Pancreas (tissue), 10 donors: ENCODE measurements at regions not wholly inside any gene's neighbourhood (a gene's known extent, or its start where the extent isn't known, plus 50 kb on each side); places are given as distances from the start of the nearest gene placed in this dataset.

Source experiments
- ATAC-seq, 4 donors: fragments of 200-7000 bp; cut with Tn5 transposase; one replicate each; pipeline versions ENCODE4 v1.8.0 to v1.9.1; 2020; ENCODE audit warnings: mild to moderate bottlenecking in 4 of 4, moderate library complexity in 4 of 4
- DNase-seq, 6 donors: peaks; one replicate each; pipeline ENCODE4 v3.0.0-alpha.2; 2020
- FAIRE-seq: peaks from 2 replicates; lab custom pipeline; 2012; peaks lifted over from hg19 to GRCh38; lab: Jason Lieb, UNC
- H3K27ac ChIP-seq, 4 donors: fragments of 200-600 bp; sonication (generic); 1 replicate in 3 of 4; 2 replicates in 1 of 4; pipeline versions ENCODE4 v1.5.0 to v1.8.0; 2020
- H3K27me3 ChIP-seq, 4 donors: fragments of 200-600 bp; one replicate each; pipeline ENCODE4 v1.8.0; 2021
- H3K36me3 ChIP-seq, 3 donors: fragments of 200-600 bp; sonication (generic) in 1 of 3; one replicate each; pipeline versions ENCODE4 v1.5.0 to v1.8.0; 2020 to 2021
- H3K4me1 ChIP-seq, 3 donors: fragments of 200-600 bp; one replicate each; pipeline ENCODE4 v1.8.0; 2021
- H3K4me3 ChIP-seq, 4 donors: fragments of 200-600 bp; sonication (generic) in 2 of 4; one replicate each; pipeline versions ENCODE4 v1.5.0 to v1.8.0; 2020 to 2021
- H3K9me3 ChIP-seq, 4 donors: fragments of 200-600 bp; one replicate each; pipeline ENCODE4 v1.8.0; 2021
- WGBS, 2 donors: extraction: QIAGEN DNeasy Blood & Tissue Kit; methylation state at CpG; one replicate each; pipeline ENCODE4 v1.1.7; 2013; 5-methylcytosine and 5-hydroxymethylcytosine counted together
- intact Hi-C, 3 donors: fragments of 100-400 bp; cut with DNase I; formaldehyde crosslinking; loops; one replicate each; pipeline versions ENCODE4 v1.11.1 to v1.14.2; 2022
- TF ChIP-seq, protein P1 (sequence below), 4 donors: fragments of 200-600 bp; sonication (generic) in 3 of 4; IDR thresholded peaks; one replicate each; pipeline versions ENCODE4 v1.5.0 to v1.8.0; 2021; ENCODE audit warnings: antibody characterized with exemption in 4 of 4
- donor health status: healthy with polysubstance abuse.
- donor health status: DM: no; HTN: no; CAD: no; lungs with moderate emphysema.
- donor health status: DM: no; HTN: no; CAD: no.
- donor health status: control.
- donor health status: control.
- donor health status: Bipolar disorder and iron deficiency.
- donor health status: DM: yes; HTN: yes; CAD: no.
- donor health status: DM: no; HTN: no; CAD: no.
- donor health status: DM: no; HTN: no; CAD: no.
- donor health status: DM: yes; HTN: yes; CAD: no.

DNA sequence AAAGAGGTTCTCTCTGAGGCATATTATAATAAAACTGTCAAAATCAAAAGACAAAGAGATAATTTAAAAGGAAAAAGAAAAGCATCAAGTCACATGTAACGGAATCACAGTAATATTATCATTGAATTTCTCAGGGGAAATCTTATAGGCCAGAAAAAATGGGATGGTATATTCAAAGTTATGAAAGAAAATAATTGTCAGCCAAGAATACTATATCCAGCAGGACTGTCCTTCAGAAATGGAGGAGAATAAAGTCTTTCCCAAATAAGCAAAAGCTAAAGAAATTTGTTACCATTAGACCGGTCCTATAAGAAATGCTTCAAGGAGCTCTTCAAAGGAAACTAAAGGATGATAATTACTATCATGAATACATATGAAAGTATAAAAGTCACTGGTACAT, 342.0 kb upstream of the GRAMD2B start:
- FAIRE-seq = no peak
- TF ChIP-seq, protein P1, sequence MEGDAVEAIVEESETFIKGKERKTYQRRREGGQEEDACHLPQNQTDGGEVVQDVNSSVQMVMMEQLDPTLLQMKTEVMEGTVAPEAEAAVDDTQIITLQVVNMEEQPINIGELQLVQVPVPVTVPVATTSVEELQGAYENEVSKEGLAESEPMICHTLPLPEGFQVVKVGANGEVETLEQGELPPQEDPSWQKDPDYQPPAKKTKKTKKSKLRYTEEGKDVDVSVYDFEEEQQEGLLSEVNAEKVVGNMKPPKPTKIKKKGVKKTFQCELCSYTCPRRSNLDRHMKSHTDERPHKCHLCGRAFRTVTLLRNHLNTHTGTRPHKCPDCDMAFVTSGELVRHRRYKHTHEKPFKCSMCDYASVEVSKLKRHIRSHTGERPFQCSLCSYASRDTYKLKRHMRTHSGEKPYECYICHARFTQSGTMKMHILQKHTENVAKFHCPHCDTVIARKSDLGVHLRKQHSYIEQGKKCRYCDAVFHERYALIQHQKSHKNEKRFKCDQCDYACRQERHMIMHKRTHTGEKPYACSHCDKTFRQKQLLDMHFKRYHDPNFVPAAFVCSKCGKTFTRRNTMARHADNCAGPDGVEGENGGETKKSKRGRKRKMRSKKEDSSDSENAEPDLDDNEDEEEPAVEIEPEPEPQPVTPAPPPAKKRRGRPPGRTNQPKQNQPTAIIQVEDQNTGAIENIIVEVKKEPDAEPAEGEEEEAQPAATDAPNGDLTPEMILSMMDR (IDR thresholded peaks at IDR 0.05) = no peak
- WGBS, 2 donors = 96% methylated on average over 2 of the region's 2 CpGs
- no peaks in the 10 kb centered on the region for H3K4me1 ChIP-seq
- intact Hi-C loops = no loop called here
- DNase-seq = no peak
- no peaks in the 10 kb centered on the region for H3K27me3 ChIP-seq
- no peak overlapping the region for H3K27ac ChIP-seq
- no peaks in the 10 kb centered on the region for H3K9me3 ChIP-seq
- no peak for ATAC-seq
- no peaks in the 10 kb centered on the region for H3K36me3 ChIP-seq
- H3K4me3 ChIP-seq = no peak overlapping the region

- TF ChIP-seq, protein P1 (IDR thresholded peaks at IDR 0.05) = no peak
- no peaks in the 10 kb centered on the region for H3K27me3 ChIP-seq
- H3K36me3 ChIP-seq = no peaks in the 10 kb centered on the region
- no peak overlapping the region for H3K27ac ChIP-seq
- 40 to 46% methylated on average over 2 of the region's 2 CpGs for WGBS, 2 donors
- DNase-seq = no peak
- H3K4me1 ChIP-seq = no peaks in the 10 kb centered on the region
- H3K9me3 ChIP-seq = no peaks in the 10 kb centered on the region
- no peak for FAIRE-seq
- ATAC-seq = no peak
- no peak overlapping the region for H3K4me3 ChIP-seq
- intact Hi-C loops = no loop called here
Measured at GRCh38 chr5:126093041-126093440, 330.2 kb upstream of the GRAMD2B start.

DNA sequence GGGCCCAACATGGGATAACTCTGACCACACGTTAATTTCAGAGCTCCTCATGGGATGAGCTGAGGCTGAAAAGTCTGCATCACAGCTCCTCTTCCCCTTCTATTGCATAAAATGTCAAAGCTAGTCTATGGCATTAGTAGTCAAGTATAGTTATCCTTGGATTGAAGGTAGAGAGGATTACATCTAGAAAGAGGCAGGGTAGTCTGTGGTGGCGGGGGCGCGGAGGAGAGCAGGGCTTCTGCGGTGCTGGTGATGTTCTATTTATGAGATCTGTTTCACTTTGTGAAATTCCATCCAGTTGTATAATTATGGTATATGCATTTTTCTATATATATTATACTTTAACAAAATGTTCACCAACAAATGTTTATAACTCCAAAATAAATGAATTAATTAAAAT, 329.5 kb upstream of the GRAMD2B start:
- H3K36me3 ChIP-seq = no peaks in the 10 kb centered on the region
- TF ChIP-seq, protein P1 (IDR thresholded peaks at IDR 0.05) = no peak
- FAIRE-seq (no peak), DNase-seq (no peak), ATAC-seq (no peak)
- H3K27me3 ChIP-seq = no peaks in the 10 kb centered on the region
- intact Hi-C loops = no loop called here
- H3K9me3 ChIP-seq = no peaks in the 10 kb centered on the region
- no peak overlapping the region for H3K4me3 ChIP-seq
- WGBS, 2 donors = 86 to 89% methylated on average over 5 of the region's 5 CpGs
- no peaks in the 10 kb centered on the region for H3K4me1 ChIP-seq
- no peak overlapping the region for H3K27ac ChIP-seq

DNA sequence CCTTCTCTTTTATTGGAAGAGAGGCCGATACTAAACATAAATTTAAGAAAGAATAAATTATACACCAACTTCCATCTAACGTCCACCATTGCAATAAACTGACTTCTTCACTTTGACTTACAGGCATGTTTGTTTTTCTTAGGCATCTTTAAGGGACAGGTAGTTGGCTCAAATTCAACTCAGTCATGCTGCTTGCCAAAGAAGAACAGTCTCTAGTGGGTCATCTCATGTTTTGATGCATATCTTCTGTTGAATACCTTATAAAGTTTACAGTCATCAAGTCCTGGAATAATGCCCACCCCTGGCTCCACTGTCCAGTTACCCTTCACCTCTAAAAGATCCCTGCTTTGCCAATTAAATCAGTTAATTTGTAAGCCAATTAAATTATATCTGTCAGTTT, 328.2 kb upstream of the GRAMD2B start:
- WGBS, 2 donors = 60 to 69% methylated on average over 2 of the region's 2 CpGs
- intact Hi-C loops = no loop called here
- ATAC-seq (no peak), DNase-seq (no peak), FAIRE-seq (no peak)
- H3K27ac ChIP-seq = no peak overlapping the region
- H3K36me3 ChIP-seq = no peaks in the 10 kb centered on the region
- H3K4me1 ChIP-seq = no peaks in the 10 kb centered on the region
- no peak overlapping the region for H3K4me3 ChIP-seq
- H3K27me3 ChIP-seq = no peaks in the 10 kb centered on the region
- TF ChIP-seq, protein P1 (IDR thresholded peaks at IDR 0.05) = no peak
- no peaks in the 10 kb centered on the region for H3K9me3 ChIP-seq

GRCh38 chr5:126096442-126097006, 326.7 kb upstream of the GRAMD2B start:
- intact Hi-C loops = no loop called here
- FAIRE-seq = no peak
- no peak overlapping the region for H3K27ac ChIP-seq
- WGBS, 2 donors = 47 to 62% methylated on average over 4 of the region's 4 CpGs
- TF ChIP-seq, protein P1 (IDR thresholded peaks at IDR 0.05) = no peak
- H3K9me3 ChIP-seq = no peaks in the 10 kb centered on the region
- no peak overlapping the region for H3K4me3 ChIP-seq
- DNase-seq = no peak
- H3K4me1 ChIP-seq = no peaks in the 10 kb centered on the region
- no peaks in the 10 kb centered on the region for H3K36me3 ChIP-seq
- H3K27me3 ChIP-seq = no peaks in the 10 kb centered on the region
- no peak for ATAC-seq
